Neural progenitor cell (in vitro differentiated cells): ENCODE measurements at regions not wholly inside any gene's neighbourhood (a gene's known extent, or its start where the extent isn't known, plus 50 kb on each side); places are given as distances from the start of the nearest gene placed in this dataset.

Source experiments
- CTCF ChIP-seq: fragments of 200-600 bp; sonication (generic); IDR thresholded peaks from 2 replicates; pipeline ENCODE4 v1.5.1; 2017; ENCODE audit warnings: antibody characterized with exemption, mild to moderate bottlenecking
- EZH2 ChIP-seq: fragments of 200-600 bp; sonication (generic); IDR thresholded peaks from 2 replicates; pipeline ENCODE4 v1.6.1; 2017; ENCODE audit warnings: antibody characterized with exemption, mild to moderate bottlenecking, moderate library complexity
- EZH2phosphoT487 ChIP-seq: fragments of 200-600 bp; sonication (generic); IDR thresholded peaks from 2 replicates; pipeline ENCODE4 v1.6.1; 2017; ENCODE audit warnings: antibody characterized with exemption

GRCh38 chr2:226130192-226130591 lies 669.4 kb downstream of the IRS1 start:
- TF ChIP-seq CTCF, result no peak
- no peak for TF ChIP-seq EZH2phosphoT487
- no peak for TF ChIP-seq EZH2
